ENCODE measurements at regions not wholly inside any gene's neighbourhood (a gene's known extent, or its start where the extent isn't known, plus 50 kb on each side); places are given as distances from the start of the nearest gene placed in this dataset.

DNA sequence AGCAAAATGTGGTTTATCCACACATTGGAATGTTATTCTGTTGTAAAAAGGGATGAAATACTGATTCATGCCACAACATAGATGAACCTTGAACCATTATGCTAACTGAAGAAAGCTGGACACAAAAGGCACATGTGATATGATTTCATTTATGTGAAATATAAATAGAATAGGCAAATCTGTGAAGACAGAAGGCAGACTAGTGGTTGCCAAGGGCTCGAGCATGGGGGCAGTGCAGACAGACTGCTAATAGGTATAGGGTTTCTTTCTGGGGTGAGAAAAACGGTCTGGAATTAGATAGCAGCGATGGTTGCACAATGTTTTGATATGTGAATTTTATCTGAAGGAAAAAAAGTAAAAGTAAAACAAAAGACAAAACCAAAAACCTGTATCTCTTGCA, 54.6 kb upstream of the FNDC1 start:
- no peak for TF ChIP-seq CTCF (IDR thresholded peaks at IDR 0.05; ENCODE audit: insufficient read depth, low read depth, low read length)
- TF ChIP-seq EZH2 (IDR thresholded peaks at IDR 0.05; ENCODE audit: insufficient read depth, low read length) = no peak
